ENCODE measurements at regions not wholly inside any gene's neighbourhood (a gene's known extent, or its start where the extent isn't known, plus 50 kb on each side); places are given as distances from the start of the nearest gene placed in this dataset.

DNA sequence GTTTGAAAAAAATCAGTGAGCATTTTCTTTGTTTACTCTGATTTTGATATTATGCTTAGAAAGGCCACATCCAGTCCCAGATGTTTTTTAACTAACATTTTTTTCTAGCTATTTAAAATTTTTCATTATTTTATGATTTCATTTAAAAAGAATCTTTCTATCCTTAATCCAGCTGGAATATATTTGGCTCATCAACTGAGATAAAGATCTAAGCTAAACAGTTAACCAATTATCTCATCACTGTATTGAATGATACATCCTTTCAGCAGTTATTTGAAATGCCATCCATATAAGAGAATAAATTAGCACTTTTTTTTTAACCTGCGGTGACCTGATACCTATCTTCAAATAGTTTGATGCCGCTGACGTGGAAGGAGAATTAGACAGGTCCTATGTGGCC lies 245.5 kb upstream of the COPS8 start:
- CTCF ChIA-PET (ENCODE audit: partially characterized antibody), result interaction anchor here (0.6 to 1.5 kb wide), 2 partner anchors 32 to 187 kb away, joined by 3 read pairs; no protein-coding TSS in a partner anchor
- Histone ChIP-seq H2BK15ac (ENCODE audit: low read length) (no peak overlapping the region), H3K4me3 (ENCODE audit: extremely low read depth in 1 of 4, insufficient read depth in 2 of 4, low read depth in 3 of 4, low read length in 4 of 4) (no peak overlapping the region), H3K9me3 (ENCODE audit: insufficient read depth in 2 of 2, low read depth in 1 of 2, low read length in 1 of 2) (peaks cover 10 to 25% of the 10 kb centered on the region in 2 experiments), H3K56ac (replicated peaks; ENCODE audit: insufficient read length, low read depth, low read length) (no peak overlapping the region), H2AK5ac (ENCODE audit: low read depth, low read length) (no peak overlapping the region), H3K27ac (ENCODE audit: low read depth, low read length) (no peak overlapping the region), H3K4ac (replicated peaks; ENCODE audit: insufficient read length, low read depth, low read length) (no peak overlapping the region), H3K79me2 (ENCODE audit: control insufficient read depth in 1 of 2, insufficient read depth in 2 of 2, low read length in 2 of 2) (no peaks in the 10 kb centered on the region), H3K36me3 (ENCODE audit: control insufficient read depth in 2 of 4, insufficient read depth in 4 of 4, low read length in 3 of 4) (no peaks in the 10 kb centered on the region), H4K8ac (ENCODE audit: extremely low read depth, insufficient read depth, low read length) (no peak overlapping the region), H3K79me1 (ENCODE audit: low read depth, low read length) (no peaks in the 10 kb centered on the region), H3K27me3 (replicated peaks in 1 of 4; ENCODE audit: control insufficient read depth in 3 of 4, extremely low read depth in 1 of 4, insufficient read depth in 3 of 4, low read length in 3 of 4) (no peaks in the 10 kb centered on the region), H3K9ac (replicated peaks in 1 of 4; ENCODE audit: extremely low read depth in 1 of 4, low read depth in 3 of 4, low read length in 3 of 4) (no peak overlapping the region), H2BK20ac (ENCODE audit: low read length) (no peak overlapping the region), H2BK12ac (ENCODE audit: low read depth, low read length) (no peak overlapping the region), H3K23me2 (ENCODE audit: low read depth, low read length) (no peaks in the 10 kb centered on the region), H2AFZ (ENCODE audit: low read length) (no peak overlapping the region), H3K4me2 (ENCODE audit: insufficient read depth in 1 of 2, low read depth in 2 of 2, low read length in 2 of 2) (no peak overlapping the region), H2BK120ac (replicated peaks; ENCODE audit: low read depth, low read length) (no peak overlapping the region), H3K23ac (ENCODE audit: insufficient read length) (no peak overlapping the region), H4K5ac (ENCODE audit: insufficient read length, low read depth, low read length) (no peak overlapping the region), H2BK5ac (ENCODE audit: low read depth, low read length) (no peak overlapping the region), H3K14ac (ENCODE audit: insufficient read length) (no peak overlapping the region), H4K91ac (replicated peaks; ENCODE audit: insufficient read length, low read length) (no peak overlapping the region), H3K4me1 (replicated peaks in 1 of 4; ENCODE audit: control insufficient read depth in 3 of 4, insufficient read depth in 4 of 4, low read length in 3 of 4) (no peaks in the 10 kb centered on the region), H4K20me1 (replicated peaks in 1 of 2; ENCODE audit: control insufficient read depth in 1 of 2, insufficient read depth in 2 of 2, low read length in 2 of 2) (no peaks in the 10 kb centered on the region), H3K18ac (ENCODE audit: extremely low read depth, low read length) (no peak overlapping the region)
- DNase-seq (ENCODE audit: low read depth in 1 of 2, low spot score in 2 of 2) (no peak), FAIRE-seq (no peak)
- TF ChIP-seq RBBP5 (IDR thresholded peaks at IDR 0.05; ENCODE audit: borderline replicate concordance, low read depth, low read length), result no peak
- TF ChIP-seq CTBP2 (IDR thresholded peaks at IDR 0.05; ENCODE audit: borderline replicate concordance, insufficient read depth, insufficient read length, low read length), result no peak
- no peak for TF ChIP-seq TAF7 (optimal IDR thresholded peaks at IDR 0.05; ENCODE audit: borderline replicate concordance, low read depth, low read length)
- no peak for TF ChIP-seq TBP (IDR thresholded peaks at IDR 0.05; ENCODE audit: low read depth, low read length)
- no peak for TF ChIP-seq ASH2L (IDR thresholded peaks at IDR 0.05; ENCODE audit: low read length)
- no peak for TF ChIP-seq BRCA1 (IDR thresholded peaks at IDR 0.05; ENCODE audit: low read depth, low read length)
- TF ChIP-seq TAF1 (IDR thresholded peaks at IDR 0.05; ENCODE audit: low read depth, low read length), result no peak
- TF ChIP-seq GABPA (IDR thresholded peaks at IDR 0.05; ENCODE audit: borderline replicate concordance, insufficient read depth, low read length), result no peak
- no peak for TF ChIP-seq TCF12 (IDR thresholded peaks at IDR 0.05; ENCODE audit: low read depth, low read length)
- POLR2A ChIA-PET (ENCODE audit: partially characterized antibody), result interaction anchor here (0.6 kb wide), 1 partner anchor 788 kb away, joined by 3 read pairs; no protein-coding TSS in a partner anchor
- WGBS, 2 experiments (ENCODE audit: extremely low coverage in 1 of 2, insufficient coverage in 1 of 2, insufficient read length in 1 of 2, insufficient replicate concordance in 2 of 2, low coverage in 1 of 2, low lambda C conversion rate in 2 of 2, missing lambda C conversion rate in 1 of 2), result 95% methylated on average over 3 of the region's 3 CpGs; no CpG with 5 or more reads in 1 of the 2 experiments

Measured in H1 (cell line).